Upper lobe of right lung (tissue), 1 donor: ENCODE measurements at regions not wholly inside any gene's neighbourhood (a gene's known extent, or its start where the extent isn't known, plus 50 kb on each side); places are given as distances from the start of the nearest gene placed in this dataset.
A peak's percentile ranks its signal among the peaks of the same experiment; 100 is the strongest.

Experiments
- ATAC-seq: fragments of 200-7000 bp; cut with Tn5 transposase; one replicate; pipeline ENCODE4 v1.9.1; 2020; ENCODE audit warnings: mild to moderate bottlenecking, moderate library complexity
- DNase-seq: peaks from one replicate; pipeline ENCODE4 v3.0.0-alpha.2; 2020
- H3K27ac ChIP-seq: fragments of 200-600 bp; one replicate; pipeline ENCODE4 v1.8.0; 2022
- H3K27me3 ChIP-seq: fragments of 200-600 bp; one replicate; pipeline ENCODE4 v1.8.0; 2022; ENCODE audit warnings: mild to moderate bottlenecking
- H3K36me3 ChIP-seq: fragments of 200-600 bp; one replicate; pipeline ENCODE4 v1.8.0; 2022
- H3K4me1 ChIP-seq: fragments of 200-600 bp; one replicate; pipeline ENCODE4 v1.8.0; 2022
- H3K4me3 ChIP-seq: fragments of 200-600 bp; one replicate; pipeline ENCODE4 v1.8.0; 2022; ENCODE audit warnings: mild to moderate bottlenecking
- H3K9me3 ChIP-seq: fragments of 200-600 bp; one replicate; pipeline ENCODE4 v1.8.0; 2022
- intact Hi-C: fragments of 100-400 bp; cut with DNase I; formaldehyde crosslinking; loops from one replicate; pipeline ENCODE4 v1.11.0; 2022
- TF ChIP-seq, protein P1 (sequence below): fragments of 200-600 bp; IDR thresholded peaks from one replicate; pipeline ENCODE4 v1.8.0; 2022; ENCODE audit warnings: antibody characterized with exemption
- donor health status: DM: no; HTN: yes; CAD: no; lungs with severe emphysema.

DNA sequence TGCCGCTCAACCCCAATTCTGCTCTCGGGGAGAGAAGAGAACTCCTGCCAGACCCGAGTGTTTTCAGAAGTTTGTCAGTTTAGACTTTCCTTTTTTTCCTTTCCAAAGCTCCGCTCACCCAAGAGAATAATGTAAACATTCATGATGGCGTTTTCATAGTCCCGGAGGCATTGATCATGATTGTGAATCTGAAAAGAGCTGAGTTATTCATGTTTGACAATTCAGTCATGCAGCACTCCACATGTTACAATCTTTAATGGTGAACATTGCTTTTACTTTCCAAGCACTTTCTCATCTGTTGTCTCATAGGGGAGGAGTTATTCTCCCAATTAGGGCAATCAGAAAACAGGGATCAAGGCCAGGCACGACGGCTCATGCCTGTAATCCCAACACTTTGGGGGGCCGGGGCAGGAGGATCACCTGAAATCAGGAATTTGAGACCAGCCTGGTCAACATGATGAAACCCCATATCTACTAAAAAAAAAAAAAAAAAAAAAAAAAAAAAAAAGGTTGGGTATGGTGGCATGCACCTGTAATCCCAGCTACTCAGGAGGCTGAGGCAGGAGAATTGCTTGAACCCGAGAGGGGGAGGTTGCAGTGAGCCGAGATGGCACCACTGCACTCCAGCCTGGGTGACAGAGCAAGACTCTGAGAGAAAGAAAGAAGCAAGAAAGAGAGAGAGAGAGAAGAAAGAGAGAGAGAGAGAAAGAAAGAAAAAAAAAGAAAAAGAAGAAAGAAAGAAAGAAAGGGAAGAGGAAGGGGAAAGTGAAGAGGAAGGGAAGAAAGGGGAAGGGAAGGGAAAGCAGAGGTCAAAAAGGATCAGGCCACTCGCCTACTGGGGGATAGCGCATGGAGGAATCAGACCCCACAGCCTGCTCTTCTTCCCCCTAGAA lies 70.0 kb upstream of the TNRC6C start:
- Histone ChIP-seq H3K27ac (peak overlapping the region; percentile 81), H3K4me1 (peaks cover 8% of the 10 kb centered on the region), H3K36me3 (no peaks in the 10 kb centered on the region), H3K27me3 (no peaks in the 10 kb centered on the region), H3K9me3 (no peaks in the 10 kb centered on the region), H3K4me3 (peak overlapping the region; percentile 62)
- peak; percentile 4 for DNase-seq
- ATAC-seq = no peak
- intact Hi-C loops = no loop called here
- TF ChIP-seq, protein P1, sequence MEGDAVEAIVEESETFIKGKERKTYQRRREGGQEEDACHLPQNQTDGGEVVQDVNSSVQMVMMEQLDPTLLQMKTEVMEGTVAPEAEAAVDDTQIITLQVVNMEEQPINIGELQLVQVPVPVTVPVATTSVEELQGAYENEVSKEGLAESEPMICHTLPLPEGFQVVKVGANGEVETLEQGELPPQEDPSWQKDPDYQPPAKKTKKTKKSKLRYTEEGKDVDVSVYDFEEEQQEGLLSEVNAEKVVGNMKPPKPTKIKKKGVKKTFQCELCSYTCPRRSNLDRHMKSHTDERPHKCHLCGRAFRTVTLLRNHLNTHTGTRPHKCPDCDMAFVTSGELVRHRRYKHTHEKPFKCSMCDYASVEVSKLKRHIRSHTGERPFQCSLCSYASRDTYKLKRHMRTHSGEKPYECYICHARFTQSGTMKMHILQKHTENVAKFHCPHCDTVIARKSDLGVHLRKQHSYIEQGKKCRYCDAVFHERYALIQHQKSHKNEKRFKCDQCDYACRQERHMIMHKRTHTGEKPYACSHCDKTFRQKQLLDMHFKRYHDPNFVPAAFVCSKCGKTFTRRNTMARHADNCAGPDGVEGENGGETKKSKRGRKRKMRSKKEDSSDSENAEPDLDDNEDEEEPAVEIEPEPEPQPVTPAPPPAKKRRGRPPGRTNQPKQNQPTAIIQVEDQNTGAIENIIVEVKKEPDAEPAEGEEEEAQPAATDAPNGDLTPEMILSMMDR = no peak

DNA sequence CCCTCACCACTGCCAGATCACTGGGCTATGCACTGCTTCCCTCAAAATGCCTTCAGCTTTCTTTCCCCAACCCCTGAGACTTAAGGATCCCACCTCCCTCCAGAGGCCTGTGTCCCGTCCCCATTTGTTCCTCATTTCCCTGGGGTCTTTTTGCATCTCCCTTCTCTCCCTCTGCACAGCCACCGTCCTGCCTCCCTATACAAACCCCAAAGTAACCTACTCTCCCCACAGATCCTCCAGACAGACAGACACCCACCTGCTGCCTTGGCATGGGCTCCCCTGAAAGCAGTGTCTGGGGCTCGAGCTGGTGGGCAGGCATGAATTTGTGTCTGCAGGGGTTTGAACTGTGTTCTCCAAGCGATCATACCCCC lies 69.4 kb upstream of the TNRC6C start:
- intact Hi-C loops = no loop called here

DNA sequence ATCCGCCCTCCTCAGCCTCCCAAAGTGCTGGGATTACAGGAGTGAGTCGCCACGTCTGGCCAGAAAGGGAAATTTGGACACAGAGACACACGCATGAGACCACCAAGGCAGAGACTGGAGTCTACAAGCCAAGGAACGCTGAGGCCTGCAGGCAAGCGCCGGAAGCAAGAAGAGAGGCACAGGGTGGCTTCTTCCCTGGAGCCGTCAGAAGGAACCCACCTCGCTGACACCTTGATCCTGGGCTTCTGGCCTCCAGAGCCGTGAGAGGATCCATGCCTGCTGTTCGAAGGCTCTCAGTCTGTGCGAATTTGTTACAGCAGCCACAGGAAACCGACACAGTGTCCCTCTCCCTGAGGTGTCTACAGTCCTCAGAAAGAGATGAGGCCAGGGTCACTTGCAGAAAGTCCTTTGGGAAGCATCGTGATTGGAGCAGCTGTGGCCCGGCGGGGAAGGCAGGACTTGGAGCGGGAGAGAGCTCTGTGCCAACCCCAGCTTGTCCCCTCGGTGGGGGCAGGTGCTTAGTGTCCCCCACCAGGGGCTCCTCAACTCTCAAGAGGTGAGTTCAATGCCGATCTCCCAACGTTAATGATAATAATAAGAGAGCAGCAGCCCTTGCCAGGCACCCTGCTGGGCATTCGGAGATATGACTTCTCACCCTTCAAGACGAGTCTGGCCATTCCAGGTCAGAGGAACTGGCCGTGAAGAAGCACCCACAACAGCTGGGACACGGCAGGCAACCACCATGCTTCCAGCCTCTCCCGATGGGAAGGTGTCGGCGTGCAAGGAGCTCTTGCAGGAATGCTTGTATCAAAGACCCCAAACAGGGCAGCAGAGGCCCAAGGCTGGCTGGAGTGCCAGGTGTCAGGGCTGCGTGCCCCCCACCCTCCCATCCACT lies 68.4 kb upstream of the TNRC6C start:
- Histone ChIP-seq H3K27ac (no peak overlapping the region), H3K27me3 (no peaks in the 10 kb centered on the region), H3K4me1 (peaks cover 8% of the 10 kb centered on the region), H3K36me3 (no peaks in the 10 kb centered on the region), H3K4me3 (no peak overlapping the region), H3K9me3 (no peaks in the 10 kb centered on the region)
- TF ChIP-seq, protein P1 = no peak
- DNase-seq = peak; percentile 48
- ATAC-seq = no peak
- intact Hi-C loops = no loop called here

More for the DNA sequence above, 69.4 kb upstream of the TNRC6C start:
- Histone ChIP-seq H3K4me1 (peaks cover 8% of the 10 kb centered on the region), H3K9me3 (no peaks in the 10 kb centered on the region), H3K36me3 (no peaks in the 10 kb centered on the region), H3K27ac (no peak overlapping the region), H3K27me3 (no peaks in the 10 kb centered on the region), H3K4me3 (no peak overlapping the region)
- peak; percentile 30 for DNase-seq
- no peak for ATAC-seq
- TF ChIP-seq, protein P1 = no peak

DNA sequence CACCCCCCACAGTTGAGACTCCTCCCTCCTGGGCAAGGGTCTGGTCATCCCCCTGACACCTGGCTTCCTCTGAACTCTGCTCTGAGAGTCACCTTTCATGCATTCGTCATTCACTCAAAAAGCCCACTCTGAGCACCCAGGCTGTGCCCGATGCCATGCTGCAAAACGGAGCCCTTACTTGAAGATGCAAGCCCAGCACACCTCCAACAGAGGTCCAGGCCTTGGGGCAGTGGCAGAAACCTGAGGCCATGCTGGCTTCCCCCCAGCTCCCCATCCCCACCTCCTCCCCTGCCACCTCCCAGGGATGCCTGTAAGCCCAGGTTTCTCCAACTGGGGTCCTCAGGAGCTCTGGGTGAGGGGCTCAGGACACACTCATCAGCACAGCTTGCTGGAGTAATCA lies 67.7 kb upstream of the TNRC6C start:
- Histone ChIP-seq H3K4me1 (peaks cover 8% of the 10 kb centered on the region), H3K27ac (no peak overlapping the region), H3K36me3 (no peaks in the 10 kb centered on the region), H3K27me3 (no peaks in the 10 kb centered on the region), H3K9me3 (no peaks in the 10 kb centered on the region), H3K4me3 (no peak overlapping the region)
- DNase-seq = peak; percentile 46
- TF ChIP-seq, protein P1 = no peak
- no peak for ATAC-seq
- intact Hi-C loops = no loop called here

DNA sequence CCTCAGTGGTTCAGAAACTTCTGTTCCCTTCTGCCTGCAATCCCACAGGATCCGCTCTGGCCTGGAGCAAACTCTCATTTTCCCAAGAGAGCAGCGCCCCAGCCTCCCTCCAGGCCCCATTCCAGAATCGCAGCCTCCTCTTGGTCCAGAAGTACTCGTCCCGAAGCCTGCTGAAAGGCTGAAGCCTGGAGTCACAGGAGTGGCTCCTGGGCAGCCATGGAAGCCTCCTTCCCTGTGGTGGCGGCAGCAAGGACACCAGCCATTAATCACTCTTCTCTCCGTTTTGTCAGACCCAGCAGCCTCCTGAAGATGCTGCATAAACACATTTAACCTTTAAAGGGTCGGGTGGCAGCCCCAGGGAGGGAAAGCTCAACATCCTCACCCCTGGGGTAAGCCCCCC lies 66.9 kb upstream of the TNRC6C start:
- ATAC-seq (no peak), DNase-seq (peak; percentile 52)
- Histone ChIP-seq H3K4me3 (no peak overlapping the region), H3K4me1 (peaks cover 8% of the 10 kb centered on the region), H3K27me3 (no peaks in the 10 kb centered on the region), H3K27ac (no peak overlapping the region), H3K36me3 (no peaks in the 10 kb centered on the region), H3K9me3 (no peaks in the 10 kb centered on the region)
- TF ChIP-seq, protein P1 = no peak
- intact Hi-C loops = no loop called here
